C4-2B (cell line): ENCODE measurements at regions not wholly inside any gene's neighbourhood (a gene's known extent, or its start where the extent isn't known, plus 50 kb on each side); places are given as distances from the start of the nearest gene placed in this dataset.

Experiments used
- CTCF ChIP-seq: fragments of 450-650 bp; conservative IDR thresholded peaks from 2 replicates; pipeline ENCODE4 v1.5.1; 2017; ENCODE audit warnings: mild to moderate bottlenecking
- ZFX ChIP-seq: fragments of 450-650 bp; IDR thresholded peaks from 2 replicates; pipeline ENCODE4 v1.6.1; 2017

DNA sequence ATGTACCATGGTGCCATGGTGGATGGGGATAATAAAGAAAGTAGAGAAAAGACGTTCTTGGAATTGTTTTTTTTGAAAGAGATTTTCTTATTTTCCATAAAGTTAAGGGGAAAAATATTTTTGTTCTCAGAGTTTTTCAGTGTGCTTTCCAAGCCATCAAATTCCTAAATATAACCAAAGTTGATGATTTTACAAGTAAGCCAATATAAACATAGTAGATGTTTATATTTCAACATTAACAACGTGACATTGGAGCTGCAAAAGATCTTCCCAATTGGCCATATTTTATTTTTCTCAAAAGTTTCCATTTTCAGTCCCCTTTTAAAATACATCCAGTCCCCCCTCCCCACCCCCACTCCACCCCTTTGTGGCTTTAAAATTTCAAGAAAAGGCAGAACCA is 80.9 kb upstream of the PICALM start:
- TF ChIP-seq CTCF = no peak
- no peak for TF ChIP-seq ZFX
